ENCODE measurements at regions not wholly inside any gene's neighbourhood (a gene's known extent, or its start where the extent isn't known, plus 50 kb on each side); places are given as distances from the start of the nearest gene placed in this dataset.

DNA sequence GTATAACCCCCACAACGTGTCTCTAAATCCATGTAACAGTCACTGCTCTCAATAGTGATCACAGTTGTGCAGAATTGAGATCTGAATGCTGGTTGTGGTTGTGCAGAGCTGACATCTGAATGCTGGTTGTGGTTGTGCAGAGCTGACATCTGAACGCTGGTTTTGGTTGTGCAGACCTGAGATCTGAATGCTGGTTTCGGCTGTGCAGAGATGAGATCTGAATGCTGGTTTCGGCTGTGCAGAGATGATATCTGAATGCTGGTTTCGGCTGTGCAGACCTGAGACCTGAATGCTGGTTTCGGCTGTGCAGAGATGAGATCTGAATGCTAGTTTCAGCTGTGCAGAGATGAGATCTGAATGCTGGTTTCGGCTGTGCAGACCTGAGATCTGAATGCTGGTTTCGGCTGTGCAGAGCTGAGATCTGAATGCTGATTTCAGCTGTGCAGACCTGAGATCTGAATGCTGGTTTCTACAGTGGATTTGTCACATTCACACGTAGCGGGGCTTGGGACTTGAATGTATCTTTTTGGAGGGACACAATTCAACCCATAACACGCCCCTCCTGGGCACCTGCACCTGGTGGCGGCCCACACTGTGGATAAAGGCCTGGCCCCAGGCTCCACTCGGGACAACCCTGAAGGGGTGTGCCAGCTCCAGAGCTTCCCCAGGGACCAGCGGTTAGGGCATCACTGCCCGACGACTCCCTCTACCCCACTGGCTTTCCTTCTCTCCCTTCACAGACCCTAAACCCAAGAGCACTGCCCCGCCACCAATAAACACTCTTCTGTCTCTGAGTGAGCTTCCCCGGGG, 51.1 kb upstream of the SLC66A3 start:
- DNase-seq: no peak

DNA sequence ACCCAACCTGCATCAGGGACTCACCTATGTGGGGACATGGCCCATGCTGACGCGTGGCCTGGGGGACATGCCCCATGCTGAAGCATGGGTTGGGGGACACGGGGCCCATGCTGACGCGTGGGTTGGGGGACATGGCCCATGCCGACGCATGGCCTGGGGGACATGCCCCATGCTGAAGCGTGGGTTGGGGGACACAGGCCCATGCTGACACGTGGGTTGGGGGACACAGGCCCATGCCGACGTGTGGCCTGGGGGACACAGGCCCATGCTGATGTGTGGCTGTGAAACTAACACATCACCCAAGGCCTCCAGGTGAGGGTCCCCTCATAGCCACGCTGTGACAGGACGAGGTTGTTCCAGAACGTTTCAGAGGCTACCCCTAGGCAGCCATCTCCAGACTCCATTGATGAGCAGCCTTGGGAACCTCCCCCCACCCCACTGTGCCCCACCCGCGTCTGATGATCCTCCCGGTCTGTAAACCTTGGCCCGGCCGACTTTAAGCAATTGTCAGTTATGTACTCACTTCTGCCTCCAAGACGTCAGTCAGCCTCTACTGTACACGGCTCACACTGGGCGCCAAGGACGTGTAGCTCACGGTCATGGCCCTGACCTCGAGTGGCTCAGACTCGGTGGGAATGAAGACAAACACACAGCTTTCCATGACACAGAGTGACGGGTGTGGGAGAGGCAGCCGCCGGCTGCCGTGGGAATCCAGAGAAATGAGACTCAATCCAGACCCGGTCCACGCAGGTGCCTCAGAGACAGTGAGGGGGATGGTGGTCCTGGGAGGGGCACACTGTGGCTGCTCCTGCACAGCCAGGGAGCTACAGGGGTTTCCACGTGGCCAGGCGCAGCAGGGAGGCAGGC, 50.2 kb upstream of the SLC66A3 start:
- DNase-seq: no peak

Data from amniotic stem cell (primary cell).